NCI-H2029 treated with DMSO at 0.1 percent for 48 hours (cell line): ENCODE measurements at regions not wholly inside any gene's neighbourhood (a gene's known extent, or its start where the extent isn't known, plus 50 kb on each side); places are given as distances from the start of the nearest gene placed in this dataset.

Experiments
- DNase-seq: peaks from one replicate; lab custom pipeline; 2025; lab: John Stamatoyannopoulos, UW

DNA sequence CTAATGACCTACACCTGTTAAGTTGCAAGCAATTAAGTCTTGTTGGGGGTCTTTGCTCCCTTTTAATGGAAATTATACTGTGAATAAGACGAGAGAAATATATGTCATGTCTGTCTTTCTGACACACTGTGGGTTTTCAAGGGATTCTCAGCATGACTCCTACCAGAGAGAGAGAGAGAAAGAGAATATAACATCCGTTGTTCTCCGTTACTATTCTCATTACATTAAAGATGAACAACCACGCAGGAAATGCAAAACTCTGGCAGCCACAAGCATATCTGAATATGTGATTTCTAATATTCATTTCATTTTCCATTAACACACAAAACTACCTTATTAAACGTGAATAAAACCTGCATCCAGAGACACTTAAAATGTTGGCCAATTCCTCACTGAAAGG is 67.3 kb upstream of the EGLN3 start:
- DNase-seq: no peak

DNA sequence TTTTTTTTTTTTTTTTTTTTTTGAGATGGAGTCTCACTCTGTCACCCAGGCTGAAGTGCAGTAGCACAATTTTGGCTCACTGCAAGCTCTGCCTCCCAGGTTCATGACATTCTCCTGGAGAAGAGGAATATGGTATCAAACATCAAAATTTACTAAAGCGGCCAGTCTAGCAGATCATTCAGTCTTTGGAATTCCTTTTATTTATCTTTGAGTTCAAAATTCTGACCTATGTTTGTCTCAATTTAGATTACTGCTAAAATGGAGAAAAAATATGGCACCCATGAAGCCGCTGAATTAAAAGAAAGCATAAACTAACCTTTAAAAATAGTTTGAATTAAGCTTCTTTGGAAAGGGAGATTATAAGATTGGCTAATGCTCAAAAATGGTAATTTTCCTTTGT is 64.5 kb upstream of the EGLN3 start:
- DNase-seq: no peak

DNA sequence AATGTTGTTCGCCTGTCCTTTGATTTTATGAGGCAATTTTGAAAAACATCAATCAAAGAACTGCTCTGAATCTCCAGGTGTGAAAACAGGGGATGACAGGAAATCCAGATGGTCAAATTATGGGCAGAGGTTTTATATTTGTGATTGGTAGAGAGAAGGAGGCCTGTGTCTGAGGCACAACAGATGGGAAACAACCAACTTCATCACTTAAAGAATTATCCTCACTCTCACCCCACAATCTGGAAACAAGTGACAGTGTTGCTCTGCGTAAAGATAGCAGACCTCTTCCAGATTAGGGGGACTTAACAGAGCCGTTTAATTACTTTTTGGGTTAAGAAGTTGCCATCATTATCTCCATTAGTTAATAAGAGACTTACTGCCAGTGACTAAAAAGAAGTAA is 64.1 kb upstream of the EGLN3 start:
- DNase-seq: no peak

DNA sequence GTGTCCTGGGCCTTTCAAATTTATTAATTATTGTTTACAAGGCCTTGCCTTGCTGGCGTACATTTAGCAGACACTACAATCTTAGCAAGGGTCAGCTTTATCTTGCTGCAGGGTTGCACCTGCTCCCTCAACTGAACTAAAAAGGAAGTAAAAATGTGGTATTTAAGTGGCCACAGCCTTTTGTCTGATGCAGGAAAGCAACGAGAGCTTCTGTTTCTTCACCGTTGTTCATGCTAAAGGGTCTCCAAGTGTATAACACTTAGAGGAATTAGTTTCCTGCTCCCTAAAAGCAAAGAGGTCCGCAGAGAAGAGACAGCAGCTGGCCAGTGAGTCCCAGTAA is 62.8 kb upstream of the EGLN3 start:
- DNase-seq: peak; percentile 83

DNA sequence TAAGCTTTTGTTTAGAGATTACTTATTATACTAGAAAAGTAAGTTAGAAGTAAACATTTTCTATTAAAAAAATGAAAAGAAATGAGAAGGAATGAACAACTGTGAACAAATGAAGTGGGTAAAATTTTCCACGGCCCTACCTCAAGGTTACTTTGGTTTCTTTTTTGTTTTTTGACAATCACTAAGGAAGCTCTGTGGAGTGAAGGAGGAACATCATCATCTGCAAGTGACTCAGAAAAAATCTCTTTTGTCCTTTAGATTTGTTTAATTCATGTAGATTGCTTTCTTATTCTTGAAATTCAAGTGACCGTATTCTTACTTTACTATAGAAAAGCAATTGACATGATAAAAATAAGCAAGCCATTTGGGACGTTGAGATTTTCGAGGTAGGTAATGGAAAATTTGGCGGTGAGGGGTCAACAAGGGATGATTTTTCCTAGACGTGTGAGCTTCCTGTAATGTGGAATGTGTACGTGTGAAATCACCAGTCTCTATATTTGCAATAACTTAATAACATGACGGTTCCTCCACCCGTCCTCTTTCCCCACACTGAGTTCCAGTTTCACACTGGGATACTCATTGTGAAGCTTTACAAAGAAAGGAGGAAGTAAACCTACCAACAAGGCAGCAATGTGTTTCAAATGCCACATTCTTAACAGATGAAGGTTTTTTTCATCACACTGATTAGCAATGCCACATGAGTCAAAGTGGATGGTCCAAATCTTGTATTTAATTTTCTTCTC is 62.3 kb upstream of the EGLN3 start:
- DNase-seq: no peak

DNA sequence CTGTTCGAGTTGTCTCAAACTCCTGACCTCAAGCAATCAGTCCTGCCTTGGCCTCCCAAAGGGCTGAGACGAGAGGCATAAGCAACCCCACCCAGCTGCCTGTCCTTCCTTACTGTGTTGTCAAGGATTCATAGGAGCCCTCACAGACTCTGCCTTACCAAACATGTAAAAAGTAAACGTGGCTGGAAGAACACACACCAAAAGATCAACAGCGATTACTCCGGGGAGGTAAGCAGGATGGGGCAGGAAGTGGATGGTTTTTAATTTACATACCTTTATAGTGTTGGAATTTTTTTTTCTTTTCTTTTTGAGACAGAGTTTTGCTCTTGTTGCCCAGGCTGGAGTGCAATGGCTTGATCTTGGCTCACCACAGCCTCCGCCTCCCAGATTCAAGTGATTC is 61.5 kb upstream of the EGLN3 start:
- no peak for DNase-seq

DNA sequence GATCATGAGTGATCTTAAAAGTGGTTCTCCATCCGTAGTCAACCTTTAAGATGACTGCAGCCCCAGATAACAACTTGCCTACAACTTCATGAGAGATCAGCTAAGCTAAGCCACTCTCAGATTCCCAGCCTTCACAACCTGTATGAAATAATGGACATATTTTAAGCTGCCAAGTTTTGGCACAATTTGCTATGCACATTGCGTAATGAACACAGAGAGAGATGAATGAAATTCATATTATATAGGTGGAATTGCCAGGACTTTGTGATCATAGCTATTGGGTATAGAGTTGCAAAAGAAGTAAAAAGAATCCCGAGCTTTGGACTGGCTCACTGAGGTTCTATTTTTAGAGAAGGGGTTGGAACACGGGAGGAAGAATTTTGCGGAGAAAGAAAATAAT is 59.1 kb upstream of the EGLN3 start:
- DNase-seq: no peak

DNA sequence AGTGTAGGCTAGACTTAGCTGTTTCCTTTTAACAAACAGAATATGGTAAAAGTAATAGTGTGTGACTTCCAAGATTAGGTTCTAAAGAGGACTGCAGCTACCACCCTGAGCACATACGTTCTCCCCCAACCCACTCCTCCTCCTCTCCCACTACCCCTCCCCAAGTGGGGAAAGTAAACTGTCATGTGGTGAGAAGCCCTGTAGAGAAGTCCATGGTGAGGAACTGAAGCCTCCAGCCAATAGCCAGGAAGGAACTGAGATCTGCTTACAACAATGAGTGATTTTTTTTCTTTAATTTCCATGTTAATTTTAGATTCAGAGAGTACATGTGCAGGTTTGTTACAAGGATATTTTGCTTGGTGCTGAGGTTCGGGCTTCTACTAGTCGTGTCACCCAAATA is 57.0 kb upstream of the EGLN3 start:
- DNase-seq: no peak

DNA sequence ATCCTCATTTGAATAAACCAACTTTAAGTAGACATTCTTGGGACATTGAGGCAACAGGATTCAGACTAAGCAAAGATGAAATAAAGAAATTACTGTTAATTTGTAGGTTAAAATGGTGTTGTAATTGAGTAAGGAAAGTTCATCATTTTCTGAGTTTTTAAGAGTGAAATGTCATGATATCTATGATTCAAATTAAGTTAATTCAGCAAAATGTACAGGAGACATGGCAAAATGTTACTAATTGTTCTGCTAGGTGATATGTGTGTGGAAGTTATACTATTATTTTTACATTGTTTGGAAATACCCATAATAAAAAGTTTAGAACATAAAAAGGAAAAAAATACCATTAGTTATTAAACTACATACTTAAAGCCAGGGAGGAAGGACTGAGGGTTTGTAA is 55.0 kb upstream of the EGLN3 start:
- no peak for DNase-seq

DNA sequence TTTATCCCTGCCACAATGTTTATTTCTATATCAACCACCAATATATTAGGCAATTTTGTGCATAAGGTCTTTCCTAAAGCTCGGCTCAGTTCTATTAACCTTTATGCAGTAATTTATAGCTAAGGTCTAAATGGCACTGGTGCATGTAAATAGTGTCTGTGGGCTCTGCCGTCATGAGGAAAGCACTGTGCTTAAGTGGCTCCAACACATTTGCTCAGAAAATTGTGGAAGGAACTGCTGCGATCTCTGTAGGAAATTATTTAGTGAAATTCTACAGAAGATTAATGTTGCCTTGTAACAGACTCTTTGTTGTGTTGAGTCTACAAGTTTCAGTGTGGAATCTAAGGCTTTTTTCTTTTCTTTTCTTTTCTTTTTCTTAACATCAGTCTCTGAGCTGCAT is 54.0 kb upstream of the EGLN3 start:
- no peak for DNase-seq

DNA sequence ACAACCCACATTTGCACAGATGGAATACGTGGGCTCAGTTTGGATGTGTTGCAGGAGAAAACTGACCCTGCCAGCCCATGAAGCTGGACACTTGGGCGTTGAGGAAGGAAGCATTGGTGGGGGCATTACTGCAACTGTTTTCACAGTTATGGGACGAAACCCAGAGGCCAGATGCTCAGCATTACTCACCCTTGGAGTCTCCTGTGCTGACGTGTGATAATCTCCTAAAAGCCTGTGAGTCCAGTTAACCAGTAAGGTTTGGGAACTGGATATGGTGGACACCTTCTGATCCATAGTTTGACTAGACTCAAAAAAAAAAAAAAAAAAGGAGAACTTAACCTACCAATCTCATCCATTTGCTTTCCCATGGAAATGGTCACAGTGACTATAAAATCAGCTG is 52.8 kb upstream of the EGLN3 start:
- DNase-seq: no peak

DNA sequence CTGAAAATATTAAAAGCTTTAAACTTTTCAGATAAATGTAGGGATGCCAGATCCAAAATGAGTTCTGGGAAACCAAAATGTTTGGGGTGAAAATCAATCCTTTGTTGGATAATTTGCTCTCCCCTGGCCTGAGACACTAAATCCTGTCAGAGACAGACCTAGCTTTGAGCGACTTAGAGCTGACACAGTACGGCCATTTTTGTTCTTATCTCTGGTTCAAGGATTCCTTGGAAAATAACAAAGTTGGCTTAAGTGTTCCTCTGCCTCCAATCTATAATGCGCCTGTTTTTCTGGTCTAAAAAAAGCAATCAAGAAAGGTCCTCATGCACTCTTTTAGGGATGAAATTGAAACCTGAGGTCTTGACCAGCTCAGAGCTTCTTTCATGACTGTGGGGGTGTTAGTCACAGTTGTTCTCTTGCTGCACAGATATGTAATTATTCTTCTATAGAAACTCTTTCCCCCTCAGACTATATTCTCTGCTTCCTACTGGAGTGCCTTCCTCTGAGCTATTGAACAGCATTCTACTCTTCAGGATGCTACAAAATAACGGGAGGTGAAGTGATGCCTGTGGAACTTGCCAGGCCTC is 52.3 kb upstream of the EGLN3 start:
- DNase-seq: no peak
